ENCODE measurements at regions not wholly inside any gene's neighbourhood (a gene's known extent, or its start where the extent isn't known, plus 50 kb on each side); places are given as distances from the start of the nearest gene placed in this dataset.

DNA sequence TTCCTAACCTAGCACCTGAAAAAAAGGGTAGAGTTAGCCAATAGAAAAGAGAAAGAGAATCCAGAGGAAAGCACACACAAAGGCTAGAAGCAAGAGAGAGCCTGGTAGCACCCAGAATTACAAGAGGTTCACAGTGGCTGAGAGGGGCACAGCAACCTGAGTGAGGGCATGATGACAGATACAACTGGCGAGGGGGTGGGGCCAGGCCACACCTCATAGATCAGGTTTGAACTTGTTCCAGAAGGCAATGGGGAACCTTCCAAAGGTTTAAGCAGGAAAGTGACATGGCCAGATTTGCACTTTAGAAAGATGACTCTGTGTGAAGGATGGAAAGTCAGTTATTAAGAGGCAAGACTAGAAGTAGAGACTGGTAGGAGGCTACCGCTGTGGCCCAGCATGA is 148.0 kb downstream of the TTC32 start:
- no peak for DNase-seq (ENCODE audit: low read depth)
- H3K4me3 ChIP-seq (ENCODE audit: low read depth, low read length): no peak overlapping the region
- no peak for TF ChIP-seq CTCF (IDR thresholded peaks at IDR 0.05; ENCODE audit: insufficient read depth, low read depth, low read length)

- no peak for TF ChIP-seq CTCF (IDR thresholded peaks at IDR 0.05; ENCODE audit: insufficient read depth, low read depth, low read length)
- no peak for DNase-seq (ENCODE audit: low read depth)
Measured at GRCh38 chr2:19753314-19753713, 148.5 kb downstream of the TTC32 start.

DNA sequence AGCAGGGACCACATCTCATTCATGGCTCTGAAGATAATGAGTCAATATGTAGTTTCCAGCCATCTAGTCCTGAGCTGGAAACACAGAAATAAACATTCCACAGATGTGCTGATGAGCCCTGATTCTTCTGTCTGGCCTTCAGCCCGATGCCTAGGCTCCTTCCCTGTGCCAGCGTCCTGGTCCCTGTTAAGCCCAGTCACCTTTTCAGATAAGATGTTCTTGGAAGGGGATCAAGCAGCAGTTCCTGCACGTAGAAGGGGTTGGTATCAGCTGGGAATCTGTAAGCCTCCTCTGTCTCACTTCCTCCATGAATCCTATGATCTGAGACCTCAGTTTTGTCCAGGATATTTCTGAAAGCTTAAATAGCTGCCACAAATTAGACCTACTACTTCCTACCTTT is 149.3 kb downstream of the TTC32 start:
- TF ChIP-seq CTCF (IDR thresholded peaks at IDR 0.05; ENCODE audit: insufficient read depth, low read depth, low read length): no peak
- DNase-seq (ENCODE audit: low read depth): no peak

More at GRCh38 chr2:19753314-19753713, 148.5 kb downstream of the TTC32 start:
- no peak overlapping the region for H3K4me3 ChIP-seq (ENCODE audit: low read depth, low read length)

GRCh38 chr2:19751631-19752030 is 150.2 kb downstream of the TTC32 start:
- H3K4me3 ChIP-seq (ENCODE audit: low read depth, low read length): no peak overlapping the region
- no peak for DNase-seq (ENCODE audit: low read depth)
- TF ChIP-seq CTCF (IDR thresholded peaks at IDR 0.05; ENCODE audit: insufficient read depth, low read depth, low read length): no peak

More for the DNA sequence above, 149.3 kb downstream of the TTC32 start:
- H3K4me3 ChIP-seq (ENCODE audit: low read depth, low read length): no peak overlapping the region

DNA sequence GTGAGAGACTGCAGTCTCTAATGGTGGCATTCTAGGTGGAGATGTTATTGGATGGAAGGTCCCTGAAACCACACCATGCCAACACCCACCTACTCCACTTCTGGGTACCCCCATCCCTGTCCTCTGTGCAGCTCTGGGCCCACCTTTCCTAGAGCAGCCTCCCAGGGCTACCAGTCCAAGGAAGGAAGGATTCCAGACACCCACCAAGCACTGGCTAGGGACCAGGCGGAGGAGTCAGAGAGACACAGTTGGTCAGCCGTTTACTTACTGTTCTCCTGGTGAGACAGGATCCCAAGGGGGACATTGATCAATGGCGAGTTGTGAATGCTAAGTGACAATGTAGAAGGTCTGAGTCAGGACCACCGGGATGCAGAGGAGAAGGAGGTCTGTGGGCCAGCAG is 151.6 kb downstream of the TTC32 start:
- TF ChIP-seq CTCF (IDR thresholded peaks at IDR 0.05; ENCODE audit: insufficient read depth, low read depth, low read length): no peak

DNA sequence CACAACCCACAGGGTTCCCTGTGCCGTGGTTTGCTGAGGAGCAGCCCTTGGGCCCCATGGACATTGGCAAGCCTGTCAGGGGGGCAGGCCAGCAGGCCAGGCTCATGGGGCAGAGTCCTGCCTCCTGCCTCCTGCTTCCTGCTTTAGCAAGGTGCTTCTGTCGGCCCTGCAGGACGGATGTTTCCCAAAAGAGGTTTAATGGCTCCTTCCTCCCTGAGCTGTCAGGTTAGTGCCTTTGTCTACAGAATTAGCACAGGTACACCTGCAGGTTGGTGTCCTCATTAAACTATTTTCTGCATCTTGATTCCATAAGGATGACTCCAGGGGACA is 152.3 kb downstream of the TTC32 start:
- DNase-seq (ENCODE audit: low read depth): no peak
- no peak for TF ChIP-seq CTCF (IDR thresholded peaks at IDR 0.05; ENCODE audit: insufficient read depth, low read depth, low read length)
- H3K4me3 ChIP-seq (ENCODE audit: low read depth, low read length): no peak overlapping the region

More for the DNA sequence above, 151.6 kb downstream of the TTC32 start:
- DNase-seq (ENCODE audit: low read depth): no peak
- H3K4me3 ChIP-seq (ENCODE audit: low read depth, low read length): no peak overlapping the region

- no peak for DNase-seq (ENCODE audit: low read depth)
- no peak overlapping the region for H3K4me3 ChIP-seq (ENCODE audit: low read depth, low read length)
- TF ChIP-seq CTCF (IDR thresholded peaks at IDR 0.05; ENCODE audit: insufficient read depth, low read depth, low read length): no peak
Measured at GRCh38 chr2:19748711-19749506, 152.9 kb downstream of the TTC32 start.

All from fibroblast of villous mesenchyme (primary cell).